PC-9 (cell line): ENCODE measurements at regions not wholly inside any gene's neighbourhood (a gene's known extent, or its start where the extent isn't known, plus 50 kb on each side); places are given as distances from the start of the nearest gene placed in this dataset.

Source experiments
- BruUV-seq: library from RNA; stranded (reverse); fragments of 400-500 nt; replicated peaks from 2 replicates; lab custom pipeline; 2021; lab: Mats Ljungman, UMichigan
- CTCF ChIA-PET: fragments of 300-600 bp; sonication (Branson Sonifier 250); formaldehyde crosslinking; loops from one replicate; lab custom pipeline; 2022; ENCODE audit warnings: antibody characterized with exemption; lab: Charles Lee
- POLR2A ChIA-PET: fragments of 300-600 bp; sonication (Branson Sonifier 250); formaldehyde crosslinking; loops from one replicate; lab custom pipeline; 2022; ENCODE audit warnings: antibody characterized with exemption; ENCODE audit not compliant: unreplicated experiment; lab: Charles Lee
- DNase-seq, 2 experiments: peaks; one replicate each; pipeline versions ENCODE4 v3.0.0 to v3.0.0-alpha.2; 2015 to 2022; ENCODE audit warnings: mixed read lengths in 1 of 2
- H2AFZ ChIP-seq: fragments of 200-600 bp; sonication (generic); 2 replicates; pipeline ENCODE4 v1.8.1; 2017; ENCODE audit warnings: antibody characterized with exemption
- H3F3A ChIP-seq: fragments of 200-600 bp; sonication (generic); 2 replicates; pipeline ENCODE4 v1.8.1; 2017; ENCODE audit warnings: antibody characterized with exemption, mild to moderate bottlenecking, low read depth; ENCODE audit not compliant: insufficient read depth
- H3K27ac ChIP-seq: fragments of 200-600 bp; sonication (generic); 2 replicates; pipeline ENCODE4 v1.6.1; 2016; ENCODE audit warnings: mixed run types
- H3K27me3 ChIP-seq: fragments of 200-600 bp; sonication (generic); 2 replicates; pipeline ENCODE4 v1.6.1; 2016; ENCODE audit warnings: low read depth, mixed run types; ENCODE audit not compliant: insufficient read depth
- H3K36me3 ChIP-seq: fragments of 200-600 bp; sonication (generic); 2 replicates; pipeline ENCODE4 v1.6.1; 2016; ENCODE audit warnings: low read depth, mixed run types
- H3K4me1 ChIP-seq: fragments of 200-600 bp; sonication (generic); replicated peaks from 2 replicates; pipeline ENCODE4 v1.6.1; 2016; ENCODE audit warnings: mixed run types; ENCODE audit not compliant: insufficient read depth
- H3K4me2 ChIP-seq: fragments of 200-600 bp; sonication (generic); 2 replicates; pipeline ENCODE4 v1.6.1; 2017; ENCODE audit warnings: mixed run types
- H3K4me3 ChIP-seq: fragments of 200-600 bp; sonication (generic); 2 replicates; pipeline ENCODE4 v1.6.1; 2016; ENCODE audit warnings: mixed run types
- H3K79me2 ChIP-seq: fragments of 200-600 bp; sonication (generic); 2 replicates; pipeline ENCODE4 v1.6.1; 2017; ENCODE audit warnings: low read depth, mixed run types
- H3K9me2 ChIP-seq: fragments of 200-600 bp; sonication (generic); 2 replicates; pipeline ENCODE4 v1.8.1; 2017; ENCODE audit warnings: mild to moderate bottlenecking; ENCODE audit not compliant: insufficient read depth
- H3K9me3 ChIP-seq: fragments of 200-600 bp; sonication (generic); 2 replicates; pipeline ENCODE4 v1.8.1; 2016; ENCODE audit warnings: low read depth; ENCODE audit not compliant: insufficient read depth
- H4K20me1 ChIP-seq: fragments of 200-600 bp; sonication (generic); 2 replicates; pipeline ENCODE4 v1.8.1; 2017; ENCODE audit not compliant: insufficient read depth
- CTCF ChIP-seq: fragments of 200-600 bp; sonication (generic); conservative IDR thresholded peaks from 2 replicates; pipeline ENCODE4 v1.6.1; 2017; ENCODE audit warnings: mixed run types, antibody characterized with exemption, mild to moderate bottlenecking, moderate library complexity
- EZH2 ChIP-seq: fragments of 200-600 bp; sonication (generic); IDR thresholded peaks from 2 replicates; pipeline ENCODE4 v1.8.0; 2017; ENCODE audit warnings: antibody characterized with exemption, low read depth
- intact Hi-C: fragments of 100-400 bp; cut with micrococcal nuclease; formaldehyde crosslinking; loops from one replicate; pipeline ENCODE4 v1.10.0; 2022; ENCODE audit not compliant: unreplicated experiment

GRCh38 chr10:76736392-76736791 lies 901.2 kb downstream of the KCNMA1 start:
- no peak for DNase-seq
- Histone ChIP-seq H3F3A (no peaks in the 10 kb centered on the region), H3K9me3 (no peaks in the 10 kb centered on the region), H3K27me3 (peaks cover 6% of the 10 kb centered on the region; the same call in 1 of the 2 replicates), H3K4me2 (no peak overlapping the region), H4K20me1 (no peaks in the 10 kb centered on the region), H3K36me3 (no peaks in the 10 kb centered on the region), H3K79me2 (no peaks in the 10 kb centered on the region), H3K27ac (no peak overlapping the region), H3K4me3 (no peak overlapping the region), H3K4me1 (no peaks in the 10 kb centered on the region), H3K9me2 (no peaks in the 10 kb centered on the region), H2AFZ (no peak overlapping the region)
- no TSS peak for BruUV-seq
- POLR2A ChIA-PET: no interaction called here
- intact Hi-C loops: no loop called here
- TF ChIP-seq EZH2: no peak
- no peak for TF ChIP-seq CTCF
- CTCF ChIA-PET: no interaction called here

GRCh38 chr10:76735866-76736265 lies 901.7 kb downstream of the KCNMA1 start:
- BruUV-seq: no TSS peak
- intact Hi-C loops: no loop called here
- ChIA-PET CTCF (no interaction called here), POLR2A (no interaction called here)
- no peaks in the 10 kb centered on the region for H3F3A ChIP-seq
- H3K9me2 ChIP-seq: no peaks in the 10 kb centered on the region
- no peaks in the 10 kb centered on the region for H3K36me3 ChIP-seq
- no peaks in the 10 kb centered on the region for H3K4me1 ChIP-seq
- no peak overlapping the region for H3K4me2 ChIP-seq
- peaks cover 6% of the 10 kb centered on the region; the same call in 1 of the 2 replicates for H3K27me3 ChIP-seq
- no peak overlapping the region for H3K4me3 ChIP-seq
- H4K20me1 ChIP-seq: no peaks in the 10 kb centered on the region
- H3K79me2 ChIP-seq: no peaks in the 10 kb centered on the region
- no peak for TF ChIP-seq CTCF
- TF ChIP-seq EZH2: no peak
- no peak overlapping the region for H3K27ac ChIP-seq
- no peak for DNase-seq
- no peaks in the 10 kb centered on the region for H3K9me3 ChIP-seq
- no peak overlapping the region for H2AFZ ChIP-seq

GRCh38 chr10:76733441-76733936 lies 904.1 kb downstream of the KCNMA1 start:
- Histone ChIP-seq H3K27me3 (peaks cover 19% of the 10 kb centered on the region; the same call in 1 of the 2 replicates), H3K79me2 (no peaks in the 10 kb centered on the region), H3K9me2 (no peaks in the 10 kb centered on the region), H3K4me3 (no peak overlapping the region), H3F3A (no peaks in the 10 kb centered on the region), H3K27ac (no peak overlapping the region), H3K9me3 (no peaks in the 10 kb centered on the region), H3K36me3 (no peaks in the 10 kb centered on the region), H4K20me1 (no peaks in the 10 kb centered on the region), H3K4me2 (no peak overlapping the region), H2AFZ (no peak overlapping the region), H3K4me1 (no peaks in the 10 kb centered on the region)
- TF ChIP-seq EZH2: no peak
- TF ChIP-seq CTCF: no peak
- POLR2A ChIA-PET: no interaction called here
- intact Hi-C loops: no loop called here
- CTCF ChIA-PET: no interaction called here
- no TSS peak for BruUV-seq
- DNase-seq: no peak
